RWPE1 (cell line): ENCODE measurements at regions not wholly inside any gene's neighbourhood (a gene's known extent, or its start where the extent isn't known, plus 50 kb on each side); places are given as distances from the start of the nearest gene placed in this dataset.

Source experiments
- CTCF ChIA-PET: fragments of 350-600 bp; sonication (Branson Sonifier 250); formaldehyde crosslinking; extraction: SDS; loops from one replicate; lab custom pipeline; 2021; lab: Yijun Ruan, JAX
- POLR2A ChIA-PET: fragments of 400-600 bp; formaldehyde crosslinking; extraction: SDS; loops from one replicate; lab custom pipeline; 2020; ENCODE audit warnings: antibody characterized with exemption; ENCODE audit not compliant: low non-redundant PET; lab: Yijun Ruan, JAX
- DNase-seq: peaks from one replicate; pipeline ENCODE4 v3.0.0; 2012; ENCODE audit warnings: low spot score
- H3K27ac ChIP-seq: fragments of 450-650 bp; 2 replicates; pipeline ENCODE4 v1.5.1; 2017
- CTCF ChIP-seq: fragments of 450-650 bp; conservative IDR thresholded peaks from 2 replicates; pipeline ENCODE4 v1.5.1; 2017; ENCODE audit warnings: low read depth, mild to moderate bottlenecking

- no peak for TF ChIP-seq CTCF
- DNase-seq = no peak
- POLR2A ChIA-PET = no interaction called here
- CTCF ChIA-PET = no interaction called here
- H3K27ac ChIP-seq = no peak overlapping the region
Measured at GRCh38 chr6:141437685-141438084, 695.0 kb upstream of the GJE1 start.

- no peak for DNase-seq
- POLR2A ChIA-PET = no interaction called here
- CTCF ChIA-PET = no interaction called here
- no peak for TF ChIP-seq CTCF
- H3K27ac ChIP-seq = no peak overlapping the region
Measured at GRCh38 chr6:141437011-141437410, 695.7 kb upstream of the GJE1 start.

- CTCF ChIA-PET = no interaction called here
- no peak overlapping the region for H3K27ac ChIP-seq
- TF ChIP-seq CTCF = no peak
- POLR2A ChIA-PET = no interaction called here
- no peak for DNase-seq
Measured at GRCh38 chr6:141426400-141426980, 706.2 kb upstream of the GJE1 start.

GRCh38 chr6:141421378-141421777 lies 711.3 kb upstream of the GJE1 start:
- no peak for TF ChIP-seq CTCF
- H3K27ac ChIP-seq = no peak overlapping the region
- DNase-seq = peak; percentile 54
- POLR2A ChIA-PET = no interaction called here
- CTCF ChIA-PET = no interaction called here

- DNase-seq = no peak
Measured at GRCh38 chr6:141418076-141418475, 714.6 kb upstream of the GJE1 start.

GRCh38 chr6:141415896-141416295 lies 716.8 kb upstream of the GJE1 start:
- ChIA-PET CTCF (no interaction called here), POLR2A (no interaction called here)
- H3K27ac ChIP-seq = no peak overlapping the region
- TF ChIP-seq CTCF = no peak
- no peak for DNase-seq

More at GRCh38 chr6:141418076-141418475, 714.6 kb upstream of the GJE1 start:
- CTCF ChIA-PET = no interaction called here
- TF ChIP-seq CTCF = no peak
- POLR2A ChIA-PET = no interaction called here
- H3K27ac ChIP-seq = no peak overlapping the region
